Stimulated activated CD4-positive, alpha-beta T cell treated with anti-CD3 and anti-CD28 coated beads, Interleukin-12 subunit alpha, Interleukin-12 subunit beta, amount 100 ng/mL, for 4 hours (primary cell): ENCODE measurements at regions not wholly inside any gene's neighbourhood (a gene's known extent, or its start where the extent isn't known, plus 50 kb on each side); places are given as distances from the start of the nearest gene placed in this dataset.

Experiments
- DNase-seq: peaks from one replicate; pipeline ENCODE4 v3.0.0-alpha.2; 2020

DNA sequence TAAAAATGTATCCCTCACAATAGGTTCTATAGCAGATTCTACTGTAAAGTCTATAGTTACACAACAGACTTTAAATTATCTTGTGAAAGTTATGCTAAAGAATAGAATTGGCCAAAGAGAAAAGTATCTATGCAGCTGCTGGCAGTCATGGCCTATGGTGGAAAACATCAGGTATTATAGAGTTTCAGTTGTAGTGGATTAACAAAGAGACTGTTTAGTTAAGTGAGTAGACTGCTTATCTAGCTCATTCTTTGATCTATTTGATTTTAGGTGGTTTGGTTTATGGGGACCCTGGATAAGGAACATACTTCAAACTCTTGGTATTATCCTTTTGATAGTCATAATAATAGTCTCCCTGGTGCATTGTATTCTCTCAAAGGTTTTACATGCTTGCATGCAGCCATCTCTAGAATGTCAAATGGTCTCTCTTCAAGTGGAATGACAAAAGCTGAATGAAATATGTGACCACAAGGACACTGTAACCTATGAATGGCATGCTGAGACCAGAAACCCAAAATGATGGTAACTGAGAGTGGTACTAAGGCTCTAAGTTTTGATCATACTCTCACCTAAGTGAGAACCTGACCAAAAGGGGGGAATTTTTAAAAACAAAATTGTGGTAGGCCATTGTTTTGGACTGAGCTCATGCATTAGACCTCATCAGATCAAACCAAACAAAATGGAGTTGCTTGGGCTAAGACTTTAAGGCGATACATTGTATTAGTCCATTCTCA is 54.9 kb upstream of the NAMPT start:
- DNase-seq: no peak

DNA sequence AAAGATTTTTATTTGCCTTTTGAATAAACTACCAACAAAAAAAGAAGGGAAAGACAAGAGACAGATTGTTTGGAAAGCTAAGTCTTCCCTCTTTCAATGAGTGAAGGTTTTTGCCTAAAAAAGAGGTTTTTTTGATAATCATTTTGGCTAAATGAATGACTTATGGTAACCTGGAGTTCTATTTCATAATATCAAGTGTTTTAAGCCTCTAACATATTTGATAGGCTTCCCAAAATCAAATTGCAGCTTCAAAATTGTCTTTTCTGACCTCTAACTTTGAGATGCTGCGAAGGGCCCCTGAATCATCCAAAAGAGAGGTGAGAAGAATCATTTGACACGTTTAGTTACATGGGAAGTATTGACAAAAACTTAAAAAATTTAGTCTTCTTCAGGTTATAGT is 53.0 kb upstream of the NAMPT start:
- DNase-seq: no peak

DNA sequence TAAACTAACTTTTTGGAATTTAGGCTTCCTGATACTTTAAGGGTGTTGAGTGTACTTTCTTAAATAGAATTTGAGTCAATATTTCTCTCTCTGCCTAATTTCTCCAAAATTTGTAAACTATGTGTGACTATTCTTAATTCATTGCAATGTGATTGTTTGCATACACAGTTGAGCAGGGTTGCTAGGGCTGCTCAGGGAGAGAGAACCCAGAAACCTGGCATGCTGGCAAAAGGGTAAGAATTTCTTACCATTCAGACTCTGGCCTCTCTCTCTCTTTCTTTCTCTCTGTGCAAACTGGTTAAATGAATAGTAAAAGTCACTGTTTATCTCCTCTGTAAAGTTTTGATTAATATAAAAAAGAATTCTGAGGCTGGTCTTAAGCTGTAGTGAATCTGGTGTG is 51.0 kb upstream of the NAMPT start:
- DNase-seq: no peak
